ENCODE measurements at regions not wholly inside any gene's neighbourhood (a gene's known extent, or its start where the extent isn't known, plus 50 kb on each side); places are given as distances from the start of the nearest gene placed in this dataset.

- DNase-seq (ENCODE audit: low read depth in 2 of 2, low spot score in 1 of 2): no peak
These were observed 426.1 kb upstream of the TNP1 start for GRCh38 chr2:217285926-217286325.

- DNase-seq (ENCODE audit: low read depth in 2 of 2, low spot score in 1 of 2): no peak
These were observed 423.6 kb upstream of the TNP1 start for GRCh38 chr2:217283460-217283859.

GRCh38 chr2:217282531-217282930, 422.7 kb upstream of the TNP1 start:
- DNase-seq (ENCODE audit: low read depth in 2 of 2, low spot score in 1 of 2): no peak

- DNase-seq (ENCODE audit: low read depth in 2 of 2, low spot score in 1 of 2): no peak
These were observed 419.7 kb upstream of the TNP1 start for GRCh38 chr2:217279556-217279955.

- no peak for DNase-seq (ENCODE audit: low read depth in 2 of 2, low spot score in 1 of 2)
These were observed 419.3 kb upstream of the TNP1 start for GRCh38 chr2:217279140-217279539.

- no peak for DNase-seq (ENCODE audit: low read depth in 2 of 2, low spot score in 1 of 2)
These were observed 418.0 kb upstream of the TNP1 start for GRCh38 chr2:217277646-217278398.

- DNase-seq (ENCODE audit: low read depth in 2 of 2, low spot score in 1 of 2): no peak
These were observed 416.6 kb upstream of the TNP1 start for GRCh38 chr2:217276433-217276832.

- no peak for DNase-seq (ENCODE audit: low read depth in 2 of 2, low spot score in 1 of 2)
These were observed 415.2 kb upstream of the TNP1 start for GRCh38 chr2:217275091-217275490.

GRCh38 chr2:217274578-217274977, 414.7 kb upstream of the TNP1 start:
- no peak for DNase-seq (ENCODE audit: low read depth in 2 of 2, low spot score in 1 of 2)

- no peak for DNase-seq (ENCODE audit: low read depth in 2 of 2, low spot score in 1 of 2)
These were observed 414.0 kb upstream of the TNP1 start for GRCh38 chr2:217273851-217274250.

GRCh38 chr2:217273162-217273561, 413.3 kb upstream of the TNP1 start:
- no peak for DNase-seq (ENCODE audit: low read depth in 2 of 2, low spot score in 1 of 2)

- DNase-seq (ENCODE audit: low read depth in 2 of 2, low spot score in 1 of 2): no peak
These were observed 411.9 kb upstream of the TNP1 start for GRCh38 chr2:217271813-217272212.

GRCh38 chr2:217270485-217271121, 410.7 kb upstream of the TNP1 start:
- no peak for DNase-seq (ENCODE audit: low read depth in 2 of 2, low spot score in 1 of 2)

- no peak for DNase-seq (ENCODE audit: low read depth in 2 of 2, low spot score in 1 of 2)
These were observed 410.0 kb upstream of the TNP1 start for GRCh38 chr2:217269701-217270484.

GRCh38 chr2:217268978-217269377, 409.1 kb upstream of the TNP1 start:
- DNase-seq (ENCODE audit: low read depth in 2 of 2, low spot score in 1 of 2): no peak

- no peak for DNase-seq (ENCODE audit: low read depth in 2 of 2, low spot score in 1 of 2)
These were observed 407.9 kb upstream of the TNP1 start for GRCh38 chr2:217267758-217268157.

GRCh38 chr2:217263756-217264155, 403.9 kb upstream of the TNP1 start:
- DNase-seq (ENCODE audit: low read depth in 2 of 2, low spot score in 1 of 2): no peak

GRCh38 chr2:217262911-217263310, 403.0 kb upstream of the TNP1 start:
- no peak for DNase-seq (ENCODE audit: low read depth in 2 of 2, low spot score in 1 of 2)

GRCh38 chr2:217261452-217261851, 401.6 kb upstream of the TNP1 start:
- DNase-seq (ENCODE audit: low read depth in 2 of 2, low spot score in 1 of 2): no peak

GRCh38 chr2:217260441-217261115, 400.7 kb upstream of the TNP1 start:
- no peak for DNase-seq (ENCODE audit: low read depth in 2 of 2, low spot score in 1 of 2)

GRCh38 chr2:217258170-217258569, 398.3 kb upstream of the TNP1 start:
- DNase-seq (ENCODE audit: low read depth in 2 of 2, low spot score in 1 of 2): no peak

GRCh38 chr2:217256251-217256650, 396.4 kb upstream of the TNP1 start:
- no peak for DNase-seq (ENCODE audit: low read depth in 2 of 2, low spot score in 1 of 2)

Measured in stimulated activated CD8-positive, alpha-beta memory T cell treated with anti-CD3 and anti-CD28 coated beads, Interleukin-4, amount 100 ng/mL, for 1 hour (primary cell).